ENCODE measurements at regions not wholly inside any gene's neighbourhood (a gene's known extent, or its start where the extent isn't known, plus 50 kb on each side); places are given as distances from the start of the nearest gene placed in this dataset.

DNA sequence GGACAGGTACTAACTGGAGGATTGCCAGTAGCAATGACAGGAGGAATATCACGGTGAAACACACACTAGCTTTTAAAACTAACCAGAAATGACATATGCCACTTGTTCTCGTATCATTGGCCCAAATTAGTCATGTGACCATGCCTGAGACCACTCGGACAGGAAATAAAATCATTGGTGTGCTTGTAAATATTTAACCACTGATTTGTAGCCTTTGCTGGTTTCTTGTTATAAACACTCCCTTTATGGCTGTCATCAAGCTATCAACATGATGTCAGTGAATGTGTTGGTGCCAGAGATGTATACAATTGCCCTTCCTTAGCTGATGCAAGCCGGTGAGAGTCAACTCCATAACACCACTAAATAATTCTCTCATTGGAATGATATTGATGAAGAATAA is 123.7 kb upstream of the ANKH start:
- TF ChIP-seq, protein P1, sequence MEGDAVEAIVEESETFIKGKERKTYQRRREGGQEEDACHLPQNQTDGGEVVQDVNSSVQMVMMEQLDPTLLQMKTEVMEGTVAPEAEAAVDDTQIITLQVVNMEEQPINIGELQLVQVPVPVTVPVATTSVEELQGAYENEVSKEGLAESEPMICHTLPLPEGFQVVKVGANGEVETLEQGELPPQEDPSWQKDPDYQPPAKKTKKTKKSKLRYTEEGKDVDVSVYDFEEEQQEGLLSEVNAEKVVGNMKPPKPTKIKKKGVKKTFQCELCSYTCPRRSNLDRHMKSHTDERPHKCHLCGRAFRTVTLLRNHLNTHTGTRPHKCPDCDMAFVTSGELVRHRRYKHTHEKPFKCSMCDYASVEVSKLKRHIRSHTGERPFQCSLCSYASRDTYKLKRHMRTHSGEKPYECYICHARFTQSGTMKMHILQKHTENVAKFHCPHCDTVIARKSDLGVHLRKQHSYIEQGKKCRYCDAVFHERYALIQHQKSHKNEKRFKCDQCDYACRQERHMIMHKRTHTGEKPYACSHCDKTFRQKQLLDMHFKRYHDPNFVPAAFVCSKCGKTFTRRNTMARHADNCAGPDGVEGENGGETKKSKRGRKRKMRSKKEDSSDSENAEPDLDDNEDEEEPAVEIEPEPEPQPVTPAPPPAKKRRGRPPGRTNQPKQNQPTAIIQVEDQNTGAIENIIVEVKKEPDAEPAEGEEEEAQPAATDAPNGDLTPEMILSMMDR (IDR thresholded peaks at IDR 0.05; ENCODE audit: low read length): no peak
- TF ChIP-seq EZH2phosphoT487 (IDR thresholded peaks at IDR 0.05; ENCODE audit: low read length): no peak
- TF ChIP-seq EZH2 (optimal IDR thresholded peaks at IDR 0.05; ENCODE audit: low read depth, low read length): no peak

Data from MM.1S (cell line).